AG09309 (cell line): ENCODE measurements at regions not wholly inside any gene's neighbourhood (a gene's known extent, or its start where the extent isn't known, plus 50 kb on each side); places are given as distances from the start of the nearest gene placed in this dataset.
A peak's percentile ranks its signal among the peaks of the same experiment; 100 is the strongest.
"Not testable (repeated sequence)": the region's sequence is repeated elsewhere in the genome, so short reads cannot be mapped to it uniquely, and the experiment has no call there.

ENCODE experiments used
- DNase-seq: peaks from one replicate; pipeline ENCODE4 v3.0.0-alpha.2; 2010; ENCODE audit warnings: low read depth
- H3K4me3 ChIP-seq: 2 replicates; pipeline ENCODE4 v1.5.1; 2011; ENCODE audit warnings: mild to moderate bottlenecking, low read depth, low read length, moderate library complexity; ENCODE audit not compliant: control insufficient read depth
- CTCF ChIP-seq: IDR thresholded peaks from 2 replicates; pipeline ENCODE4 v1.5.1; 2011; ENCODE audit warnings: mild to moderate bottlenecking, low read depth, low read length, inconsistent platforms; ENCODE audit not compliant: insufficient read depth, control insufficient read depth; ENCODE audit errors: missing control alignments

DNA sequence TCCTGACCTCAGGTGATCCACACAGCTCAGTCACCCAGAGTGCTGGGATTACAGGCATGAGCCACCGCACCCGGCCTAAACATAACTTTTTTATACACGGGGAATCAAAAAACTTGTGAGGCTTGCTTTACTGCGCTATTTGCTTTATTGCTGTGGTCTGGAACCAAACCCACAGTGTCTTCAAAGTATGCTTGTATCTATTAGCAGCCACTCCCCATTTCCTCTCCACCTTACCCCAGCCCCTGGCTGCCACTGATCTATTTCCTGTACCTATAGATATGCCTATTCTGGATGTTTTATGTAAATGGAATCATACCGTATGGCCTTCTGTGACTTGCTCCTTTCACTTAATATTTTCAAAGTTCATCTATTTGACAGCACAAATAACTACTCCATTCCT lies 233.4 kb downstream of the BMP4 start:
- no peak for DNase-seq
- no peak overlapping the region for H3K4me3 ChIP-seq
- no peak for TF ChIP-seq CTCF

DNA sequence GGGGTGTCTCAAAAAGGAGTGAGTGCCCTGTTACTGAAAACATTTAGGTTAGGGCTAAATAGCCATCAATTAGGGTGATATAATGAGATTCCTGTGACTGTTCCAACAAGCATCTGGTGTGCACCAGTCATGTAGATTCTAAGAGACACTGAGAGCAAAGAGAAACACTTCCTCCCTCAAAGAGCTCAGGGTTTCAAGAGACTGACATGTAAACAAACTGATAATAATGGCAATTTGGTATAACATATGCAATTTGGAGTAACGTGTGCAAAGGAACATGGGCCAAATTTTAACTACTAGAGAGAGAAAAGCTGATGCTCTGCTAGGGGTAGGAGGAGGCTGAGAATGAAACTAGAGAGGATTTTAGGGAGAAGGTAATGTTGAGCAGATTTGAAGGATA lies 237.1 kb downstream of the BMP4 start:
- H3K4me3 ChIP-seq, result no peak overlapping the region
- DNase-seq, result no peak
- no peak for TF ChIP-seq CTCF

DNA sequence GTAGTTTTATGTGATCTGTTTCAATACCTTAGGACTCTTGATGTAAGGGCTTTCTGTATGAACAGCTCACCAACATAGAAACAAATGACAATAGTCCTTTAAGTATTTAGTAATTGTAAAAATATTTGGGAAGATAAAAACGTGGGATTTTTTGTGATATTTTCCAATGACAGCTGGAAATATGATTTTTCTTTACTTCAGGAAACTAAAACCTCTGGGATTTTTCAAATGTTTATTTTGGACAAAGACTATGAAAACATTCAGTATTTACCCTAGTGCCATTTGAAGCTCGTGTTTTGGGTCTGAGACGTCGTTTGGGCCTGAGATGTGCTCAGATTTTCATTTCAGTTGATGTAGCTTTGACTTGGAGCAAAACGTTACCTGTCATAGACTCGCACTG lies 240.0 kb downstream of the BMP4 start:
- no peak for TF ChIP-seq CTCF

GRCh38 chr14:53715193-53715721 lies 241.4 kb downstream of the BMP4 start:
- H3K4me3 ChIP-seq, result no peak overlapping the region
- TF ChIP-seq CTCF, result no peak
- peak; percentile 14 for DNase-seq

More for the DNA sequence above, 240.0 kb downstream of the BMP4 start:
- H3K4me3 ChIP-seq, result no peak overlapping the region
- DNase-seq, result no peak

DNA sequence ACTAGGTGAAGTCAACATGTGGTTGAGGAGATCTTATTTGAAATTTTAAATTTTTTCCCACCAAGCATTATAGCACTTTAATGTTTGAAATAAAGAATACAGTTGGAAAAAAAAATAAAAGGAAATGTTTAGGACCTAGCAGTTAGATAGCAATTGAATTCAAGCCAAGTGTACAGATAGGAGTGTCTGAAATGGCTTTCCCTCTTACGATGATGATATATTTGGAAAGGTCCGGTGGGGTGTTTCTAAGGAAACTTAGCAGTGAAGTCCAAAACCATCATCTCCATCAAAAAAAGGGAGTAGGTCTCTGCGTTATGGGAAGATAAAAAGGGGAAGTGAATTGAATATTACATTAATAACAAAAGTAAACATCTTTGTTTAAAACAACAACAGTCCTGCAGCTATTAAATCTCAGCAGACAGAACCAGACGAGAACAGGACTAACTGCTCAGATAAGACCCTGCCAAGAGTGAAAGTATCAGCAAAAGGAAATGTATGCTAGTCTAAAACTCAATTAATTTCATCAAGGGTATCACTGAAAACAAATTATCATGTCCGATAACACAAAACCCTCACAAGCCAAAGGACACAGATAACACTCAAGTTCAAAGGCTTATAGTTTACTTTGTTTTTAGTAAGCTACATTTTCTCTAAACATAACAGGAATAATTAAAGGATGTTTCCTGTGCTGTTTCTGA lies 242.0 kb downstream of the BMP4 start:
- no peak overlapping the region for H3K4me3 ChIP-seq
- no peak for TF ChIP-seq CTCF
- DNase-seq, result no peak

DNA sequence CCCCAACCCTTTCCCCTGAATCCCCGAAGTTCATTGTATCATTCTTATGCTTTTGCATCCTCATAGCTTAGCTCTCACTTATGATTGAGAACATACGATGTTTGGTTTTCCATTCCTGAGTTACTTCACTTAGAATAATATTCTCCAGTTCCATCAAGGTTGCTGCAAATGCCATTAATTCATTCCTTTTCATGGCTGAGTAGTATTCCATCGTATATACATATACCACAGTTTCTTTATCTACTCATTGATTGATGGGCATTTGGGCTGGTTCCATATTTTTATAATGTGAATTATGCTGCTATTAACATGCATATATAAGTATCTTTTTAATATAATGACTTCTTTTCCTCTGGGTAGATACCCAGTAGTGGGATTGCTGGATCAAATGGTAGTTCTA lies 243.7 kb downstream of the BMP4 start:
- H3K4me3 ChIP-seq, DNase-seq: not testable (repeated sequence)

GRCh38 chr14:53711205-53711604 lies 245.4 kb downstream of the BMP4 start:
- TF ChIP-seq CTCF, result no peak
- no peak overlapping the region for H3K4me3 ChIP-seq
- DNase-seq, result no peak
